ENCODE measurements at regions not wholly inside any gene's neighbourhood (a gene's known extent, or its start where the extent isn't known, plus 50 kb on each side); places are given as distances from the start of the nearest gene placed in this dataset.

- no peaks in the 10 kb centered on the region for H3K36me3 Mint-ChIP-seq
- Histone ChIP-seq H3K4me1 (ENCODE audit: control insufficient read depth in 1 of 2, extremely low read depth in 1 of 2, insufficient read depth in 2 of 2, low read length in 2 of 2) (no peaks in the 10 kb centered on the region), H3K4me3 (ENCODE audit: control insufficient read depth in 1 of 2, extremely low read depth in 1 of 2, low read length in 1 of 2) (no peak overlapping the region), H3K27ac (ENCODE audit: low read length) (no peak overlapping the region), H3K27me3 (replicated peaks in 1 of 2; ENCODE audit: control insufficient read depth in 2 of 2, extremely low read depth in 1 of 2, insufficient read depth in 2 of 2, low read length in 1 of 2) (peaks cover 0 to 10% of the 10 kb centered on the region in 2 experiments), H3K9me3 (no peaks in the 10 kb centered on the region), H3K36me3 (ENCODE audit: control insufficient read depth in 2 of 2, extremely low read depth in 1 of 2, insufficient read depth in 1 of 2, low read length in 1 of 2) (no peaks in the 10 kb centered on the region)
- H3K27ac Mint-ChIP-seq: no peak overlapping the region
- H3K4me3 Mint-ChIP-seq: no peak overlapping the region
- H3K9me3 Mint-ChIP-seq: no peaks in the 10 kb centered on the region
- no peaks in the 10 kb centered on the region for H3K4me1 Mint-ChIP-seq
- DNase-seq (no peak), ATAC-seq (replicated peaks in 1 of 4) (no peak)
- H3K27me3 Mint-ChIP-seq: no peaks in the 10 kb centered on the region
- ChIA-PET CTCF (no interaction called here), POLR2A (no interaction called here)
- no CpG with 5 or more reads among the region's 7 CpGs for WGBS (ENCODE audit: insufficient coverage)
Observed at GRCh38 chr5:74360535-74361210, 279.9 kb downstream of the ENC1 start.

DNA sequence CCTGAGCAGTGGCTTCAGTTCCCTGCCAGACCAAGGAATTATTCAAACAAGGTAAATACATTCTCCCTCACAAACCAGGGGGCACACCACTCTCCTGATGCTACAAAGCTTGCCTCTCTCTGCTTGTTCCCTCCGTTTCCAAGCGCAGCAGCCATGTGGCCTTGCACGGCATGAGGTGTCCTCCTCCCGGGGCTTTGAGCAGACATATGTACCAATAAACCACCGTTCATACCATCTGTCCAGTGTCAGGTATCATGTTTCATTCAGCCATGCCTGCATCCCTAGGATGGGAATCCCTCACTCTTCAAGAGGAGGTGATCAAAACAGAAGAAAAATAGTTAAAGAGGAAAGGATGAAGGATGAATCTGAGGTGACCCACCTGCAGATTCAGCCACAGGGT is 282.7 kb downstream of the ENC1 start:
- no peak overlapping the region for H3K27ac Mint-ChIP-seq
- no peaks in the 10 kb centered on the region for H3K27me3 Mint-ChIP-seq
- 93% methylated on average over 3 of the region's 5 CpGs for WGBS (ENCODE audit: insufficient coverage)
- ATAC-seq (replicated peaks in 1 of 4) (no peak), DNase-seq (no peak)
- H3K4me3 ChIP-seq (ENCODE audit: control insufficient read depth in 1 of 2, extremely low read depth in 1 of 2, low read length in 1 of 2): no peak overlapping the region
- peaks cover 0 to 5% of the 10 kb centered on the region in 2 experiments for H3K27me3 ChIP-seq (replicated peaks in 1 of 2; ENCODE audit: control insufficient read depth in 2 of 2, extremely low read depth in 1 of 2, insufficient read depth in 2 of 2, low read length in 1 of 2)
- CTCF ChIA-PET: no interaction called here
- H3K4me1 ChIP-seq (ENCODE audit: control insufficient read depth in 1 of 2, extremely low read depth in 1 of 2, insufficient read depth in 2 of 2, low read length in 2 of 2): no peaks in the 10 kb centered on the region
- no peaks in the 10 kb centered on the region for H3K36me3 Mint-ChIP-seq
- no peaks in the 10 kb centered on the region for H3K36me3 ChIP-seq (ENCODE audit: control insufficient read depth in 2 of 2, extremely low read depth in 1 of 2, insufficient read depth in 1 of 2, low read length in 1 of 2)
- H3K4me1 Mint-ChIP-seq: no peaks in the 10 kb centered on the region
- H3K27ac ChIP-seq (ENCODE audit: low read length): no peak overlapping the region
- H3K9me3 ChIP-seq: no peaks in the 10 kb centered on the region
- no peak overlapping the region for H3K4me3 Mint-ChIP-seq
- POLR2A ChIA-PET: no interaction called here
- H3K9me3 Mint-ChIP-seq: no peaks in the 10 kb centered on the region

- Mint-ChIP-seq H3K9me3 (no peaks in the 10 kb centered on the region), H3K27ac (no peak overlapping the region), H3K4me3 (no peak overlapping the region), H3K27me3 (peaks cover 10 to 12% of the 10 kb centered on the region in 2 donors), H3K4me1 (no peaks in the 10 kb centered on the region), H3K36me3 (no peaks in the 10 kb centered on the region)
- ATAC-seq (replicated peaks in 1 of 4) (no peak), DNase-seq (no peak)
- WGBS (ENCODE audit: insufficient coverage): 85% methylated on average over 4 of the region's 7 CpGs
- H3K27me3 ChIP-seq (replicated peaks in 1 of 2; ENCODE audit: control insufficient read depth in 2 of 2, extremely low read depth in 1 of 2, insufficient read depth in 2 of 2, low read length in 1 of 2): peaks cover 0 to 5% of the 10 kb centered on the region in 2 experiments
- no peaks in the 10 kb centered on the region for H3K36me3 ChIP-seq (ENCODE audit: control insufficient read depth in 2 of 2, extremely low read depth in 1 of 2, insufficient read depth in 1 of 2, low read length in 1 of 2)
- no peak overlapping the region for H3K27ac ChIP-seq (ENCODE audit: low read length)
- no peaks in the 10 kb centered on the region for H3K4me1 ChIP-seq (ENCODE audit: control insufficient read depth in 1 of 2, extremely low read depth in 1 of 2, insufficient read depth in 2 of 2, low read length in 2 of 2)
- POLR2A ChIA-PET: no interaction called here
- H3K9me3 ChIP-seq: no peaks in the 10 kb centered on the region
- CTCF ChIA-PET: no interaction called here
- H3K4me3 ChIP-seq (ENCODE audit: control insufficient read depth in 1 of 2, extremely low read depth in 1 of 2, low read length in 1 of 2): no peak overlapping the region
Observed at GRCh38 chr5:74356009-74356695, 284.4 kb downstream of the ENC1 start.

GRCh38 chr5:74355041-74355824 is 285.3 kb downstream of the ENC1 start:
- no peak for DNase-seq
- no peak overlapping the region for H3K27ac ChIP-seq (ENCODE audit: low read length)
- H3K4me3 Mint-ChIP-seq: no peak overlapping the region
- H3K27ac Mint-ChIP-seq: no peak overlapping the region
- H3K9me3 ChIP-seq: no peaks in the 10 kb centered on the region
- H3K9me3 Mint-ChIP-seq: no peaks in the 10 kb centered on the region
- H3K36me3 ChIP-seq (ENCODE audit: control insufficient read depth in 2 of 2, extremely low read depth in 1 of 2, insufficient read depth in 1 of 2, low read length in 1 of 2): no peaks in the 10 kb centered on the region
- WGBS (ENCODE audit: insufficient coverage): 88% methylated on average over 2 of the region's 6 CpGs
- no peak overlapping the region for H3K4me3 ChIP-seq (ENCODE audit: control insufficient read depth in 1 of 2, extremely low read depth in 1 of 2, low read length in 1 of 2)
- H3K27me3 Mint-ChIP-seq: peaks cover 15 to 16% of the 10 kb centered on the region in 2 donors
- no peaks in the 10 kb centered on the region for H3K4me1 Mint-ChIP-seq
- H3K4me1 ChIP-seq (ENCODE audit: control insufficient read depth in 1 of 2, extremely low read depth in 1 of 2, insufficient read depth in 2 of 2, low read length in 2 of 2): no peaks in the 10 kb centered on the region
- POLR2A ChIA-PET: no interaction called here
- no peaks in the 10 kb centered on the region for H3K36me3 Mint-ChIP-seq
- H3K27me3 ChIP-seq (replicated peaks in 1 of 2; ENCODE audit: control insufficient read depth in 2 of 2, extremely low read depth in 1 of 2, insufficient read depth in 2 of 2, low read length in 1 of 2): peaks cover 0 to 5% of the 10 kb centered on the region in 2 experiments
- CTCF ChIA-PET: no interaction called here
- no peak for ATAC-seq (replicated peaks in 1 of 4)

DNA sequence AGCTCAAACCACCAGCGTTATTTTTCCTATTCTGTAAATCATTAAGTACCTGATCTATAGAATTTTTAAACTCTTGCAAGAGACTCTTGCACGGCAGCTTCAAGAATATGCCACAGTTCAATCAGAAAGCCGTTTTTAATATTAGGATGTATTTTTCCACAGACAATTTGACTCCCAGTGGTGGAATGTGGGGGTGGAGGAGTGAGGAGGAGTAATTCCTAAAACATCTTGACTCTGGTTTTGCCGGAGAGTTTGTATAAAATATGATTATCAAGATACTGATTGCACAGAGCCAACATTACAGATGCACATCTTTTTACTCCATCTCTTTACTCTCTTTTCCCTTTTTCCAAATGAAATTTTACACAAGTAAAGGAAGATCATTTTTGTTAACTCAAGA is 288.3 kb downstream of the ENC1 start:
- no peaks in the 10 kb centered on the region for H3K36me3 ChIP-seq (ENCODE audit: control insufficient read depth in 2 of 2, extremely low read depth in 1 of 2, insufficient read depth in 1 of 2, low read length in 1 of 2)
- Mint-ChIP-seq H3K27ac (no peak overlapping the region), H3K9me3 (peaks cover 0 to 5% (median 0%) of the 10 kb centered on the region in 3 donors), H3K36me3 (no peaks in the 10 kb centered on the region), H3K27me3 (peaks cover 25 to 33% of the 10 kb centered on the region in 2 donors), H3K4me1 (no peaks in the 10 kb centered on the region), H3K4me3 (no peak overlapping the region)
- ATAC-seq (replicated peaks in 1 of 4) (no peak), DNase-seq (no peak)
- H3K9me3 ChIP-seq: no peaks in the 10 kb centered on the region
- H3K27me3 ChIP-seq (replicated peaks in 1 of 2; ENCODE audit: control insufficient read depth in 2 of 2, extremely low read depth in 1 of 2, insufficient read depth in 2 of 2, low read length in 1 of 2): peaks cover 0 to 5% of the 10 kb centered on the region in 2 experiments
- H3K4me1 ChIP-seq (ENCODE audit: control insufficient read depth in 1 of 2, extremely low read depth in 1 of 2, insufficient read depth in 2 of 2, low read length in 2 of 2): no peaks in the 10 kb centered on the region
- H3K27ac ChIP-seq (ENCODE audit: low read length): no peak overlapping the region
- no peak overlapping the region for H3K4me3 ChIP-seq (ENCODE audit: control insufficient read depth in 1 of 2, extremely low read depth in 1 of 2, low read length in 1 of 2)
- ChIA-PET CTCF (interaction anchor here in 1 of 2 donors (0.6 kb wide), 1 partner anchor 782 kb away, joined by 3 read pairs; no protein-coding TSS in a partner anchor), POLR2A (no interaction called here)
- no CpG with 5 or more reads among the region's 4 CpGs for WGBS (ENCODE audit: insufficient coverage)

- Histone ChIP-seq H3K36me3 (ENCODE audit: control insufficient read depth in 2 of 2, extremely low read depth in 1 of 2, insufficient read depth in 1 of 2, low read length in 1 of 2) (no peaks in the 10 kb centered on the region), H3K4me1 (ENCODE audit: control insufficient read depth in 1 of 2, extremely low read depth in 1 of 2, insufficient read depth in 2 of 2, low read length in 2 of 2) (no peaks in the 10 kb centered on the region), H3K4me3 (ENCODE audit: control insufficient read depth in 1 of 2, extremely low read depth in 1 of 2, low read length in 1 of 2) (no peak overlapping the region), H3K27ac (ENCODE audit: low read length) (no peak overlapping the region), H3K27me3 (replicated peaks in 1 of 2; ENCODE audit: control insufficient read depth in 2 of 2, extremely low read depth in 1 of 2, insufficient read depth in 2 of 2, low read length in 1 of 2) (peaks cover 0 to 5% of the 10 kb centered on the region in 2 experiments), H3K9me3 (no peaks in the 10 kb centered on the region)
- DNase-seq: no peak
- no peak for ATAC-seq (replicated peaks in 1 of 4)
- Mint-ChIP-seq H3K36me3 (no peaks in the 10 kb centered on the region), H3K9me3 (peaks cover 0 to 4% (median 0%) of the 10 kb centered on the region in 3 donors), H3K4me3 (no peak overlapping the region), H3K27ac (no peak overlapping the region), H3K27me3 (peaks cover 2 to 11% of the 10 kb centered on the region in 2 donors), H3K4me1 (no peaks in the 10 kb centered on the region)
- CTCF ChIA-PET: no interaction called here
- POLR2A ChIA-PET: no interaction called here
- WGBS (ENCODE audit: insufficient coverage): 82% methylated on average over 1 of the region's 5 CpGs
Observed at GRCh38 chr5:74342948-74343682, 297.4 kb downstream of the ENC1 start.

All from T-cell (primary cell).